DMS114 treated with DMSO at 0.1 percent for 48 hours (cell line): ENCODE measurements at regions not wholly inside any gene's neighbourhood (a gene's known extent, or its start where the extent isn't known, plus 50 kb on each side); places are given as distances from the start of the nearest gene placed in this dataset.
"Not testable (repeated sequence)": the region's sequence is repeated elsewhere in the genome, so short reads cannot be mapped to it uniquely, and the experiment has no call there.

Experiments
- DNase-seq: peaks from one replicate; lab custom pipeline; 2025; ENCODE audit not compliant: unreplicated experiment; lab: John Stamatoyannopoulos, UW

GRCh38 chr6:81909981-81910900 is 157.8 kb upstream of the TENT5A start:
- DNase-seq: no peak

GRCh38 chr6:81909162-81909561 is 156.7 kb upstream of the TENT5A start:
- no peak for DNase-seq

DNA sequence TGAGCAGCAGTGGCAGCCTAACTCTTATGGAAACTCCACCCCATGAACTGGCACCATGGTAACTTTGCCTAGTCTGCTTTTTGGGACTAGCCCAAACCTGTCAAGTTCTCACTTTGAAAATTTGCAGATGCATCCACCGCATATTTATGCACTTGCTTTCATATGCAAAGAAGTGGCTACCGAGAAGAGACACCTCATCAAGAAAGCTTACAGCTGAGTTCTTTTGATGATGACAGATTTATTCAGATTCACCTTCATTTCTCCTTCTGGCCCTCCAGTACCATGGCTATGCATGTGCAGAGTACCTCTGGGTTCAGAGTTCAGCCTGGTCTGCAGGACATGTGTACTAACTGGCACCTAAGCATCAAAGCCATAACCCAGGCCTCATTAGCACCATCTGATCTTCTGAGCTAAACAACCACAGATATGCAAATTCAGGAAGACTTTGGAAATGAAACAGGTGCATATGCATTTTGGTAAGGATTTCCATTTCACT is 154.3 kb upstream of the TENT5A start:
- no peak for DNase-seq

DNA sequence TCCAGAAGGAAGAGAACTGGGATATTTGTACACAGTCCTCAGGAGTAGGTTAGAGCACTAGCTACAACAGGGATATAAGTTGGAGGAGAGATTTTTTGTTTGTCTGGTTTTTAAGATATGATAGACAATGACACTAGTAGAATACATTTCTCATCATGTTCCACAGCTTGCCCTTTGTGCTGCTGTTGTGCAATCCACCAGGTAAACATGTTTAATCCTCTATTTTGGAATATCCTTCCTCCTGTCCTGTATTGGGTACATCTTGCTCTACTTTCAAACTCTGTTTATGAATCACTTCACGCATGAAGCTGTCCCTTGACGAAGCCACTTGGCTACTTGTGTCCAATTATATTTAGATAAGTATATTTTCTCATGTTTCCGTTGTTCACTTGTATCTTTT is 153.6 kb upstream of the TENT5A start:
- no peak for DNase-seq

- no peak for DNase-seq
Observed at GRCh38 chr6:81901551-81901966, 149.1 kb upstream of the TENT5A start.

GRCh38 chr6:81900616-81901015 is 148.1 kb upstream of the TENT5A start:
- no peak for DNase-seq

DNA sequence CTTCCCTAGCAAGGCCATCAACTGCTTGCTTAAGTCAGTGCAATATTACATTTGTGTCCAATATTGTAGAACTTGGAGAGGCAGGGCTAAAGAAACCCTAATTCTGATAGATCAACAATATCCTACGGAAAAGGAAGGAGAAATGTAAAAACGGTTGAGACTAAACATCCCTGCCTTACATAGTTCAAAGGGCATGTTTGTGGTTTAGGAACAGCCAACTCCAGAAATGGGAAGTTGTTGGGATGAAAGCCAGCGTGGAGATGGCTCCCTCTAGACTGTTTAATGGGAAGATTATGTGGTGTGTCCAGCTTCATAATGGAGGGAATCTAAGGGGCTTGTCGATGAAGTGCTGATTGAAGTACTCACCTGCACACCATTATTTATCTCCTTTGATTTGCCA is 145.3 kb upstream of the TENT5A start:
- no peak for DNase-seq

GRCh38 chr6:81896525-81897503 is 144.3 kb upstream of the TENT5A start:
- DNase-seq: no peak

DNA sequence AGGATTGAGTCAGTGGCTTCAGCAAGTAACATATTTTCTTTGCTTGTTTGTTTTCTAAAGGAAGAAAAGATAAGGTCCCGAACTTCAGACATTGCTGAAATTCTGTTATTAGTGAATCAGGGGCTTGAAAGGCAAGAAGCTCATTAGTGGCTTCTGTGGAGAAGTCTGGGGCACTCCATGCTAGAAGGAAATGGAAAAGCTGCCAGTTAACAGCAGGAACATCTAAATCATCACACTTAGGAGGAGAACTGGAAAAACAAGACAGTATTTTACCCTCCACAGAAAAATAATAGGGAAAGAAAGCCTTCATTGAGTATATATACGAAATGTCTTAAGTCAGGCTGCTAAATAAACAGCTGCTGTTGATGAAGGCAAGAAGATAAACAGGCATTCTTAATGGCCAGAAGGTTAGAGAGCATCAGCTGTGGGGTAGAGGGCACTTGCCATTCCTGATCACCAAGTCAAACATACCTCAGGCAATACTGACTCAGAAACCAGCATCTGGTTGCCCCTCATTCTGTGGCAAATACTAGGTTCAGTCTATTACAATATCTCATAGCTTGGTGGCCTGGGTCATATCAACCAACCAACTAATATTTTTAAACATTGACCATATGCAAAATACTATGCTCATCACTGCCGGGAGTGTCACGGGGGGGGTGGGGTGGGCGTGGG is 143.2 kb upstream of the TENT5A start:
- DNase-seq: no peak

GRCh38 chr6:81894788-81895271 is 142.3 kb upstream of the TENT5A start:
- no peak for DNase-seq

DNA sequence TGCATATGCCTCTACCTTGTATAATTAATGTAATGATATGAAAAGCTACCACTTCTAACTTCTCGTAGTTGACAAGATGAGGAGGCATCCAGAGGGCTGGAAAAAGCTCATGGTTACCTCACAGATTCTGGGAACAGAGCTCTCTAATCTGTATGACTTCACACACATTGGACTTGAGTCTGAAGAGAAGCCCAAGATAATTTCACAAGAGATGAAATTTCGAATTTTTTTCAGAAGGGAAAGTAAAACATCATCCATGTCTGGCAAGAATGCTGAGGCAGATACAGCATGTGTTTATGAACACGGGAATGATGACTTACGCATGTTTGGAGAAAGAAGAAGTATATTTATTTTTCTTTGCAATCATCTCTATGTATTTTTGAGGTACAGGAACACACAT is 141.8 kb upstream of the TENT5A start:
- DNase-seq: no peak

DNA sequence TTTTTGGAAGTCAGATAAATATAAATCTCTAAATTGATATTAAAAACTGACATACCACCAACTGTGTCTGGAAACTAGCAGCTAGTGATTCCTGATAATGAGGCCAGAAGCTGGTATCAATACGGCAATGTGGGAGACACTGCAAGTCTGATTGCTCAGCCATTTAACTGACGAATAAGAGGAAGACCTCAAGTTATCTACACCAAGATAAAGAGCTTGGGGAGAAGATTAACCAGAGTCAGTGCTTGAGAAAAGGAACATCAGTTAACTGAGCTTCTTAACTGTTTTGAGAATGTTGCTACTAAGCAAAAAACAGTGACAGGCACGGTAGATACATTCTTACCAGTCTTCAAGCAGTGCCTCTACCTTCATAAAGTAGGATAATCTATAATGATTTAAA is 140.4 kb upstream of the TENT5A start:
- no peak for DNase-seq

DNA sequence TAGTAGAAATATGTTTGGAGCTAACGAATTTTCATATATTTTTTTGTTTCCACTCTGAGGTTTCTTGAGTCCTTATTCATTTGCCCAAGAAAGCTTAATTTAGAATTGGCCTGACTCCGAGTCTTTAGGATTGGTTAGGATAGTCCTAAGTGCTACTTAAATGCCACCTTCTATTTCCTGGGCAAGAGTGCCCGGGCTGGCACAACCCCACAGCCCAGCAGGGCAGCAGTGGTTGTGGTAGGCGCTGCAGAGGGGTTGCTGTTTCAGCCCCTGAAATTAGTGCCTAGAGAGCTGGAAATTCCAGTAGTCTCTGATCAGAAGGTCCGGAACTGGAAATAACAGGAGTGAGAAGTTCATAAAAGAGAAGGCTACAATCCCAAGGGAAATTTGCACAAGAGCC is 139.4 kb upstream of the TENT5A start:
- DNase-seq: no peak

DNA sequence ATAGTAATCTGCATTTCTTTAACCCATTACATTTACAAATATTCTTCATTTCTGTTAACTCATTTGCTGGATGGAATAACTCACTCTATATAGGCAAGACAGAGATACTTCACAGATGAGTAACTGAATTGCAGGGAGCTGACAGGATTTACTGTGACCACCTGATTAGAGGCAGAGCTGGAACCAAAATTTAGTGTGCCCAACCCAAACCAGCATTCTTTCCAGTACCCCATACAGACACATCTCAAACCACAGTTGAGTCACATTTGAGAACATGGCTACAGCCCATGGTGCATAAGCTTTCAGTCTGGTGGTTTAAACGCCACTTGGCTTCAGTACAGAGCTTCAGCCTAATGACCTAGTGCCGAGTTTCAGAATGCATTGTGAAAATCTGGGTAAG is 138.4 kb upstream of the TENT5A start:
- no peak for DNase-seq

GRCh38 chr6:81889377-81890053 is 137.0 kb upstream of the TENT5A start:
- DNase-seq: no peak

DNA sequence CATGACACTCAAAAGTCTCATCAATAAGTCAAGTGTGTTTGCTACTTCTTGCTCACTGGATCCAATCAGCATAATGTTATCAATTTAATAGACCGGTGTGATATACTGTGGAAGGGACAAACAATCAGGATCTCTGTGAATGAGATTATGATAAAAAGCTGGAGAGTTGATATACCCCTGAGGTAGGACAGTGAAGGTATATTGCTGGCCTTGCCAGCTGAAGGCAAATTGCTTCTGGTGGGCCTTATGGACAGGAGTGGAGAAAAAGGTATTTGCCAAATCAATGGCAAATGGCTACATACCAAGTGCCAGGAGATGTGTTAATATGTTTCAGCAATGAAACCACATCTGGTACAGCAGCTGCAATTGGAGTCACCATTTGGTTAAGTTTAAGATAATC is 134.4 kb upstream of the TENT5A start:
- not testable (repeated sequence) for DNase-seq

GRCh38 chr6:81886157-81886556 is 133.7 kb upstream of the TENT5A start:
- DNase-seq: no peak

DNA sequence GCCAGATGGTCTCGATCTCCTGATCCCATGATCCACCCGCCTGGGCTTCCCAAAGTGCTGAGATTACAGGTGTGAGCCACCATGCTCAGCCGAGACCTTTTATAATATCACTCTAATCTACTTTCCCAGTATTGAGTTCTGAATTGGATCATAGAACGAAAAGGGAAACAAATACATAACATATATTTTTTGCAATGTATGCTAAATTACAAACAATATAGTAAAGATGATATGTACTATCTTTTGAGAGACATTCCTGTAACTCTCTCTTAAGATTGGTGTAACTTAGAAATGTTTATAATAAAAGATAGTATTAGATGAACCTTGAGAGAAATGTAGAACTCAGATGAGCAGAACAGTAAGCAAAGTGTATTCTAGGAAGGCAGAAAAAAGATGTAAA is 129.2 kb upstream of the TENT5A start:
- no peak for DNase-seq

DNA sequence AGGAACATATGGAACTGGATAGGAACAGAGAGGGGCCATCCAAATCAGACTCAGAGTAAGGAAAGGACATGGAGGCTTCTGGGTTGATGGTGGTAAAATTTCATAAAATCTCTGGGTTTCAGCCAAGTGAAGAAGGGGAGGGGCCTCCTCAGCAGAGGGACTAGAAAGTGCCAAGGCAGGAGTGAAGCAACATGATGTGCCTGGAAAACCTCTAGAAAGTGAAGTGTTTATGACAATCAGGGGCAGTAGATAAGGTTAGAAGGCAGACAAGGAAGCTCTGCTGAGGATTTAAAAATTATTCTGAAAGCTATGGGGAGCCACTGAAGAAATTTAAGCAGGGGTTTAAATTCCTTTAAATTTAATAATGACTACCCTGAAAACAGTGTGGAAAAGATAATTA is 126.0 kb upstream of the TENT5A start:
- no peak for DNase-seq

DNA sequence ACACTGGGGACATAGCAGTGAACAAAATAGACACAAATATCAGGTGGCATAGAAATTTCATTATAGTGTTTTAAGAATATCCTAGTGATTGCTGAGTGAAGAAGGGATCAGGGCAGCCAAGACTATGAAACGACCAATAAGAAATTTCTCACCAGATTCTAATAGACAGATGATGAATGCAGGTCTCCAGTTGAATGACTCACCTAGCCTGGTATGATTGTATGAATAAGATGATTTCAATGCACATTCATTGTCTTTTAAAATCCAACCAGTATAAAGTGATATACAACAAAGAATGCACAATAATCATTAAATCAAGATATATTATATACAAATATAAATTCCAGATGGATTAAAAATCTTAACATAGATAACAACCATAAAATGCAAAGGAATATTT is 124.5 kb upstream of the TENT5A start:
- DNase-seq: no peak
